ENCODE measurements at regions not wholly inside any gene's neighbourhood (a gene's known extent, or its start where the extent isn't known, plus 50 kb on each side); places are given as distances from the start of the nearest gene placed in this dataset.
"Not testable (repeated sequence)": the region's sequence is repeated elsewhere in the genome, so short reads cannot be mapped to it uniquely, and the experiment has no call there.

DNA sequence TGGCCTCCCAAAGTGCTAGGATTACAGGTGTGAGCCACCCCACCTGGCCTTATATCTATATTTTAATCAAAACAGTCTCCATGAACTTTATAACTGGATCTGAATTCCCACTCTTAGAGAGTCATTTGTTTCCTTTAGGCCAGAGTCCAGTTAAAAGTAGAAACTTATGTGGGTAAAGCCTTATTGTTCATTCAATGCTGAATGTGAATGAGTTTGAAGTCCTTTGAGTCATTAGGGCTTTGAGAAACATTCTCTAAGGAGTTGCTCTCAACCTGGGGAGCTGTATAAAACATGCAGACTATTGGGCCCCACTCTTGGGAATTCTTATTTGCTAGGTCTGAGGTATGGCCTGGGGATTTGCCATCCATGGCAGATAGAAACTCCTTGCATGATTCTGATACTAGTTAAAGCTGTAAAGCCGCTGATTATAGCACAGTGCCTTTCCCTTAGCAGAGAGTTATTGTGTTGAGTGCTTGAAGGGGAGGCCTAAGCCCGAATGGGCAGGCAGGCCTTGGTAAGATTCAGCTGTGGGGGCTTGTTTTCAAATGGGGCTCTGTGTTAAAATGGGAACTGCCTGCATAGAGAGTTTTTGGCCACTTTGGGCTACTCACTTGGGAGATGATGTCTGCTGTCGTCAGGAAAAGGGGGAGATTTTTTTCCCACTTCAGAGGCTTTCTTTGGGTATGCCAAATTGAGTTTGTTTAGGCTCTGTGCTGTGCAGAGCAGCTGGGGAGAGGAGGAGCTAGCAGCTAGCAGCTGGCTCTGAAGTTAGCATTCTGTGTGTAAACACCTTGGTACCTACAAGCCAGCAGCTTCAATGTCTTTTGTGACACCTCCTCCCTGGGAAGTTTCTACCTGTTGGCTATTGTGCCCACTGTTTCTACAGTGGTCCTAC, 117.5 kb downstream of the DACT1 start:
- DNase-seq = no peak

DNA sequence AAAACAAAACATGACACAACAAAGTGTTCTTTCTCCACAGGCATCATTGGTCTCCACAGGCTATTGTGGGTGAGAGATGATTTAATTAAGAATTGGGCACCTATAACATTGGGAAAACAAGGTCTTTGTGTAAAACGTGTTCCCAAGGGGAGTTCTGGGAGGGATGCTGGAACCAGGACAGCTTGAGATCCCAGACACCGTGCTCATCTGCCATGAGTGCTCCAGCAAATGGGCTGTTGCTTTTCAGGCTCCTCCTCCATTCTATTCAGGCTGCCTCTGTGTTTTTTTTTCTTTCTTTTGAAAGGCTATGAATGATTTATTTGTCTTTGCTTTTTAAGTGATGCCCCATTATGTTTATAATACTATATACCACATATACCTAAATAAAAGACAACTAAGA, 122.4 kb downstream of the DACT1 start:
- no peak for DNase-seq

DNA sequence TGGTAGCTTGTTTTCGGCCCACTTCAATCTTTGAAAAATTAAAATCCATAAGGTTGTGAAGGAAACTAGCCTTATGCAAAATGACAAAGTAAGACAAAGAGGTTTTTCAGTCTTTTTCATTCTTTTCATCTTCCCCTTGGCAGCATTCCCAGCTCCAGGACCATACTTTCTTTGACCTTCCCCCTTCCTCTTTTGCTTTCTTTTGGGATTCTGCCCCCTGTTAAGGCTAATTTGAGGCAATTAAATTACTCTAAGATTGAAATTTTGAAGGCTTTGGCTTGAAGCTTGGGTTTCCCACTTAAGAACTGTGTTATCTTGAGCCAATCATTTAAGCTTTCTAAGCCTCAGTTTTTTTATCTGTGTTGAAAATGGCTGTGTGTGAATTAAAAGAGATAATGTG, 124.9 kb downstream of the DACT1 start:
- DNase-seq = no peak

DNA sequence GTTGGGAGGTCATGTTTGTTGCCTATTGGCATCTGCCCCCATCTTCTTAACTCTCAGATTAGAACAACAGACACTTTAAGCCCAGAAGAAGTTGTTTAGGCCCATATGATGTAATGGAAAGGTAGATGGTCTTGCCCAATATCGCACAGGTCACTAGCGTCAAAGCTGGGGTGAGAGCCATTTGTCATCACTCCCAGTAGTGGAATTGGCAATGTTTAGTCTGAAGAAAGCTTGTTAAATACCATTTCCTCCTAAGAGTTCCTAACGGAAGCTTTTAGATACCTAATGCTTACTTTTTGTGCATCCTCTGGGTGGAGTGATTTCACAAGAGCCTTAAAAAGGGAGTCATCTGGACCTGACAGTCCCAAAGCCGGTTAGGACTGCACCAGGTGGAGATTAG, 125.4 kb downstream of the DACT1 start:
- DNase-seq = no peak

DNA sequence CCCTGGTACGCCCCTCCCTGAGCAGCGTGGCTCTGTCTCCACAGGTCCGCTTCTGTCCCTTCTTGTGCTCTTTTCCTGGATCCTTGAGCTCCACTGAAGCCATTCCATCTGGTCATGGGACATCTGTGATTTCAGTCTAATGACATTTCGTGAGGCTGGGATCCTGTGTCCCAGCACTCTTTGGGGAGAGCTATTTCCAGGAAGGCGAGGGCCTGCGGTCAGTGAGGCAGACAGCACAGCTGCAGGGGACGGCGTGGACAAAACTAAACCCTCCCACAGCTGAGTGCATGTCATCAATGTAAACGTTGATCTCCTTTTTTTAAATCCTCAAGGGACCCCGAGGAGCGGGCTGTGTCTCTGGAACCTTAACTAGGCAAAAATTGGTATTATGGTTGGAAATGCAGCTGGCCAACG, 127.7 kb downstream of the DACT1 start:
- no peak for DNase-seq

DNA sequence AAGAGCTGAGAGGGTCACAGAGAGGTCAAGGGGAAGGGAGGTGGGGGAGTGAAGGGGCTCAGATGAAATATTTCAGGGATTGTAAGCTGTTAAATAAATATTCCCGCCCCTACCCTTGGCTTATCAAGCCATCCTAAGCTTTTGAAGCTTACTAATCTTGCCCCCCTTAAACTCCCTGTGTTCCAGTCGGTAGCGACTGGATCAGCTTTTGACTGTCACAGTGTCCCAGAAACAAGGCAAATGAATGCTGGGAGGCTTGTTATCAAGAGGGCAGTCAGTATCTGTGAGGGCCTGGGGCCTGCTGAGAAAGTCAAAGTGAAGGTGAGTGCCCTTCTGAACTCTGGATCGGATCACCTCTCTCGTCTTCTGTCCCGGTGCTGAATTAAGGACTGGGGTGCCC, 128.1 kb downstream of the DACT1 start:
- DNase-seq = no peak

DNA sequence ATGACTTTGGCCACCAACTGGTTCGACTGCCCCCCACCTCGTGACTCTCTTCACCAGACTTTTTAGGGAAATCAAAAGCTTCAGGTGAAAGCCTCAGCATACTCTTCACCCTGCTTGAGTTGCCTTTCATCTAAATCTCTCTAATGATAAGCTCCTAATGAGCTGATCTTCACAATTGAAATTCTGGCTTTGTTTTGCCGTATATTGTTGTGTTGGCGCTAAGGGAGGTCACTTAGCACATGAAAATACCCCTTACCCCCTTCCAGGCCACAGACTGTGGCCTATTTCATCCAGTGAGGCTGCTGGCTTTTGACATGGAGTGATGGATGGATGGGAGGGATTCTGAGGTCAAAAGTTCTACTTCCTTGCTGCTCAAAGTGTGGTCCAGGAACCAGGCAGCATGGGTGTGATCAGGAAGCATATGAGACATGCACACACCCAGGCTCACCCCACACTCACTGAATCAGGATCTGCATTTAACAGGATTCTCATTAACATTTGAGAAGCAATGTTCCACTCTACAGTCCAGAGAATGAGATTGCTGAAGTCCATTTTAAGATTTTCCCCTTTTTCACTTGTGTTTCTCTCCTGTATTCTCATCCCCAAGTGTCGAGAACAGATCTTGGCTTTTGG, 131.4 kb downstream of the DACT1 start:
- no peak for DNase-seq

DNA sequence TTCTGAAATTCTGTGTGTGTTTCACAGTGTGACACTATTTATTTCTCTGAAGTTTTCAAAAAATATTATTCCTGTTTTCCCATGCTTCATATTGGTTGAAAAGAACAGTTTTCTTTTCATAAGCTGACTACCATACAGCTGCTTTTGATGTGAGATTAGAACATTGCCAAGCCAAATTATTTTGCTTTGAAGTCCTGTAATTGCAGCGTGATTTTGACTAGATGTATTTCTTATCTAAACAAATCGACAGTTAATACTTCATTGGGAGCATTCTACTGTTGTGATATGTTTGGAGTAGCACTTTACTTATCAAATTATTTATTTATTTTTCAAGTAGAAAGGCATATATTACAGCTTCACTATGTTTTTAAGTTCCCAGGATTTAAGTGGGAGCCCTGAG, 132.0 kb downstream of the DACT1 start:
- DNase-seq = no peak

DNA sequence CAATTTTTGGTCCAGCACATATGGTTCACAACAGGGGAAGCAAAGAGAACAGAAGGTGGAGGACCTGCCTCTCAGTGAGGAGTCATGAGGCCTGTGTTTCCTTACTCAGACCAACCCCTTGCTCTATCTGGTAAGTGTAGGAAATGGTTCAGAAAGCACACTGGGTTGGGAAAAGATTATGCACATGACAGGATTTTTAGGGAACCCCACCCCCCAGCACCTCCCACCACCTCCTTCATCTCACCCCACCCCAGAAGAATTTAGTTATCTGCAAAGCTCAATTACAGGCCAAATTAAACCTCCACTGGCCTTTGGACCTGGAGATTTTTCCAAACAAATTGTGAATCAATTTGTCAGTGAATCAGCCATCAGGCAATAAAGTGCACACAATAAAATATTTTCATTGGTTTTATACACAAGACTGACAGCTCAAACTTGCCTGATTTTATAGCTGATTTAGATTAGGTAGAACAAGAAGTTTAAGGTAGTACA, 132.8 kb downstream of the DACT1 start:
- DNase-seq = no peak

DNA sequence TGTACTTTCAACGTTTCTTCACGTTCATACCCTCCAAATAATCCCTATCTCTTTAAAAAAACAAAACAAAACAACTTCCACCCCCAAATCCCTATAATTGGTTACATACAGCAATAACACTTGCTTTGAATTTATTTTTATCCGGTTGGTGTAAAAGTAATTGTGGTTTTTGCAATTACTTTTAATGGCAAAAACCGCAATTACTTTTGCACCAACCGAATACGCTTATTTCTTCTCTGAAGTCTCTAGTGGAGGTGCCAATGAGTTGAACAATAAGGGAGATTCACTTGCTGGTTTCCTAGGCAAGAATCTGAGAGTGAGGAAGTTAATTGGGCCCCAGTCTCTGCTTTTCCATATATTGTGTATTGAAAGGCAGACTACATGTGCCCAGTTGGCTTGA, 133.3 kb downstream of the DACT1 start:
- no peak for DNase-seq

DNA sequence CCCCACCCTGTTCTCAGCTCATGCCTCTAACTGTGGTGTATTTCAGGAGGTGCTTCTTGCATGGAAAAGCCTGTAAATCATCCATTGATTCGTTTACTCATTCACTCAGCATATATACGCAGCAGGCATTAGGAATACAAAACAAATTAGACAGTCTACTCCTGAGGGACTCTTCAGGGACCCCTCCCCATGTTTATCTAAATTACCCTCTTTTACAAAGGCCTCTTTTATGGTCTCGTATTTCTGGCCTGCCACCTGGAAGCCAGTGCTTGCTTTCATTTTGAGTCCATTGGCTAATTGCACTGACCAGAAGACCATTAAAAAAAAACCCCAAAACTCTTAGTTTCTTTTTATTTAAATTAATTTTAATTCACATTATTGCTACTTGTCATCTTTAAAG, 134.4 kb downstream of the DACT1 start:
- DNase-seq = no peak

DNA sequence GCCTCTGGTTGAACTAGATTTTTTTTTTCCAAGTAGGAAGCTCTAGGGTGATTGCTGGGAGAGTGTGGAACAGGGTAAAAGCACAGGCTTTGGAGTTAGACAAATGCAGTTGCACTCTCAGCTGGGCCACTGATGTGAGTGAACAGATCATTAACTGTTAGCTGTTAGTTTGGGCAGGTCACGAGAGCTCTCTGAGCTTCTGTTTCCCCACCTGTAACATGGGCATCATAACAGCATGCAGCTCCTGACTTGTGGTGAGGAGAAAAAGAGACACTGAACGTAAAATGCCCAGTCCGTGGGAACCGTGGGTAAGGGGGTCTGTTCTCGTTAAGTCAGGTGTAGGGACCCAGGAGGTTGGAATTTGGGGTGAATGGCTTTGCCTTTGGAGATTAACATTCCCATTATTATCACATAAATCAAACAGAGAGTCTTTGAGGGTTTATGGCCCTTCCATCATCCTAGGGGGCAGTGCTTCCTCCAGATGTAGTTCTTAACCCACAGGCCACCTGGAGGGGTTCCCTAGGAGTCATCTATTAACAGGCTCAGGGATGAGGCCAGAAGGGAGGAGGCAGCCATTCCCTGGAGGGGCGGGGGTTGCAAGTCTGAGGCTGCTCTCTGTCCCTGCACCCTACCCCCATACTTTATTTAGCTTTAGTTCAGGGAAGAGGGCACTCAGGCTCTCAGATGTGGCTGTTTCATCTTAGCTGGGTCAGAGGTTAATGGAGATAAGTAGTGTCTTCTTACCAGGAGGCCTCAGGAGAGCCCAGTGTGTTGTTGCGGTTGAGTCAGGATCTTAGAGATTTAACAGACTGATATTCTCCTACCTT, 135.2 kb downstream of the DACT1 start:
- DNase-seq = no peak

DNA sequence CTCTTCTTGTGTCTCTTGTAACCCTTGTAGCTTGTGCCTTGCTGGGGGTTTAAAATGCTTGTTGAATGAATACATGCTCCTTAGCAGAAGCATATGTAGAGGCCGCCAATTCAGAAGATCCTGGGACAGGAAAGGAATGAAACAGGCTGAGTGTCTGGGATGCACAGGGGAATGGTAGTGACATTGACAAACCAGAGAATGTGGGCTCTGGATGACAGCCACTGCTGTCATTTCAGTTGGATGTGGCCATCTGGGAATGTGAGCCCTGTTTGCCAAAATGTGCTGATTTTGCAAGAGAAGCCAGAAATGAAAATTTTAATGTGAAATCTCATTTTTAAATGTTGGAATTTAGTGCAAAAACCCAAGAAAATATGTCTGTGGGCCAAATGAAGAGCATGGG, 136.8 kb downstream of the DACT1 start:
- no peak for DNase-seq

DNA sequence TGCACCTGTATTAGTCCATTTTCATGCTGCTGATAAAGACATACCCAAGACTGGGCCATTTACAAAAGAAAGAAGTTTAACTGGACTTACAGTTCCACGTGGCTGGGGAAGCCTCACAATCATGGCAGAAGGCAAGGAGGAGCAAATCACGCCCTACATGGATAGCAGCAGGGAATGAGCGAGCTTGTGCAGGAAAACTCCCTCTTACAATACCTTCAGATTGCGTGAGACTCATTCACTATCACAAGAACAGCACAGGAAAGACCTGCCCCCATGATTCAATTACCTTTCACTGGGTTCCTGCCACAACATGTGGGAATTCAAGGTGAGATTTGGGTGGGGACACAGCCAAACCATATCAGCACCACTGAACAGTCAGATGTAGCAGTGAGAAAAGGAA, 137.4 kb downstream of the DACT1 start:
- not testable (repeated sequence) for DNase-seq

DNA sequence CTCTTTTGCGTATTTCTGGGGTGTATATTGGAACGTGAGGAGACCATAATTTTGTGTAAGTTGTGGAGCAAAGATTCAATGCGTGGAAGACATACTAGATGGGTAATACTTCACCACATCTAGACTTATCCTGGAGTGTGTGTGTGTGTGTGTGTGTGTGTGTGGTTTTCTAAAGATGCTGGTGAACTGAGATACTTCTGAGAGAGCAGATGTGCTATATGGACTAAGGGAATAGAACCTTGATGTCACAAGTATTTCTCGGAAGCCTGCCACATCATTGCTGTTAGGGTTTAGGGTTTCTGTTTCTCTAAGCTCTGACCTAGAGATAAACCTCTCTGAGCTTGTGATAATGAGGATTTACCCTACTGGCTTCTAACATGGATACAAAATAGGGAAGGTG, 138.8 kb downstream of the DACT1 start:
- no peak for DNase-seq

DNA sequence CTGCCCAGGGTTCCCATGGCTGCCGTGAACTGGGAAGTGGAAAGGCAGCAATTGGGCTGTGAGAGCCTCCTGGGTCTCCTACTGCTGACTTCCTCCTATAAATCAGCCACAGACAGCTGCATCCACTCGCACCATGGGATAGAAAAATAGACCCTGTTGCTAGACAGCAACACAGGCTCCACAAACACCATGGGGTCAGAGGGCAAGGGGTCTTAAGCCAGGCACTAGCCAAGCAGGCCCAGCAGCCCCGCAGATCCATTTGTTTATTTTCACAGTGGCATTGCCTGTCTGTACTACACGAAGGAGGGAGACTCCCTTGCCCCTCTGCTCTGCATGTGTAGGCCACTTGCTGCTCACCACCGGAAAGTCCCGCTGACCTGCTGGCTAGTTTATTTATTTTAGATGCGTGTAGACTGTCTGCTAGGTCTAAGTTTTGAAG, 139.8 kb downstream of the DACT1 start:
- DNase-seq = no peak

DNA sequence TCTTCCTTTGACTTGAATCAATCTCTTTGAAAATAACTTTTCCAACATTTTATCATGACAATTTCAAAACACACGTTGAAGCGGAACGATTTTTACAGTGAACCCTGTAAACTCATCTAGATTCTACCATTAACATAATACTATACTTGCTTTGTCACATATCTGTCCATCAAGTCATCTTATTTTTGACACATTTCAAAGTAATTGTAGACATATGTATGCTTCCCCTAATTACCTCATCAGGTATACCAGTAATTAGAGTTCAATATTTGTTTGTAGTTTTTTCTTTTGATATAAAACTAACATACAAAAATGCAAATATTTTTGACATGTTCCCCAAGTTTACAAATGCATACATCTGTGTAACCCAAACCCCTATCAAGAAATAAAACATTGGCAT, 140.4 kb downstream of the DACT1 start:
- no peak for DNase-seq

DNA sequence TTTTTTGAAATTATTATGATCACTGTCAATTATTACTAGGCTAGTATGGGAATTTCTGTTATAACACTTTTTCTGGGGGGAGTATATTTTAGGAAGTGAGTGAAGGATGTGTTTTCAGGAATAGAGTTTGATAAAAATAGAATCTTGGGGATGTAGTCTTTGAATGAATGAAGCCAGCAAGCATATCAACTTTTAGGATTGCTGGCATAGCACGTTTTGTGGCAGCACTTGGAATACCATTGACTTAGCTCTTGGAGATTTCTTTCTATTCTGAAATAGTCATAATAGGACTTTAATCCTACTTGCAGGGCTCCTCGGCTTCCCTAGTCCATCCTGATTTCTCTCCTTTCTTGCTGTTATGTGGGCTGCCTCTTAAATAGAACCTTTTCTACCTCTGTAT, 141.6 kb downstream of the DACT1 start:
- DNase-seq = no peak

DNA sequence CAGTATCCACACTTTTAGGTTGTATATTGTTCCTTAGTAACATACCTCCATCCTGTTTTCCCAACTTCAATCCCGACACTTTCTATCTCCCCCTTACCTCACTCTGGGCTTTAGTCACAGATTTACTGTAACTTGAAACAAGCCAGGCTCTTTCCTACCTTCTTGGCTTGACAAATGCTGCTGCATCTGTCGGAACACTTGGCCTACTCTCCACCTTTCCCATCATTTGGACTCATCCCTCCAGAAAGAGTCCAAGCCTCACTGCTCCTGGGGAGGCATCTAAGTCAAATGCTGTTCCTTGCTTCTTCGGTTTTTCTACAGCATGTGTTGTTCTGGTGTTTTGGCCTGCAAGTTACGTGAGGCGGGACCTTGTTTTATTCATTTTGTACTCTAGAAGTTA, 142.4 kb downstream of the DACT1 start:
- no peak for DNase-seq

DNA sequence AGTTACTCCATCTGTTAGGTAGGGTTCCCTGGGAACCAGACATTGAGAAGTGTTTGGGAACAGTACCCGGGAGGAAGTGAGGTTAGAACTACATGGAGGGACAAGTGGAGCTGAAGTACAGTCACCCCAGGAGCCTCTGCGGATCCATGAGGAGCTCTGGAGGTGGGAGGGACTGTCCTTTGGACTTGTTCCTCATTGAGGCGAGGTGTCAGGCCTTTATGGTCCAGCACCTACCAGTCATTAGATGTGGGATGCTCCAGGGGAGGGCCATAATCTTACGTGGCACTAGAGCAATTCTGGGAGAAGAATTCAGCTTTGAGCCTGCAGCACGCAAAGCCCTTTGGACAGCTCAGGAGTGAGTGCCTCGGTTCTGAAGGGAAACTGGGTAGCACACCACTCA, 142.8 kb downstream of the DACT1 start:
- no peak for DNase-seq

DNA sequence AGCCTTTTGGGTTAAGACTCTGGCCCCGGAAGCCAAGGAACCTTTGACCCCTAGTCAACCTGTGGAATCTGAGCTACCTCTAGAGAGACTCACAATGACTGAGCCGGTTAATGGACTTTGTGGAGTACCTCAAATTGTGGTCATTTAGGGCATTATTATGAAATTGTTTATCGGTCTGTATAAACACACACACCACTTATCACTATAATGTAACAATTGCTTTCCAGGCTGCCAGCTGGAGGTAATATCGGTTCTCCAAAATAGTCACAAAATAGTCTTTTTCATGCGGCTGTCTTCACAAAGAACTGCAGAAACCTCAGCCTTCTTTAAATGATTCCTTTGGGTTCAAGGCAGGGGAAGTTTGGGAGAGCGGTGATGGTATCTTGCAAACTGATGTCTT, 144.2 kb downstream of the DACT1 start:
- no peak for DNase-seq

DNA sequence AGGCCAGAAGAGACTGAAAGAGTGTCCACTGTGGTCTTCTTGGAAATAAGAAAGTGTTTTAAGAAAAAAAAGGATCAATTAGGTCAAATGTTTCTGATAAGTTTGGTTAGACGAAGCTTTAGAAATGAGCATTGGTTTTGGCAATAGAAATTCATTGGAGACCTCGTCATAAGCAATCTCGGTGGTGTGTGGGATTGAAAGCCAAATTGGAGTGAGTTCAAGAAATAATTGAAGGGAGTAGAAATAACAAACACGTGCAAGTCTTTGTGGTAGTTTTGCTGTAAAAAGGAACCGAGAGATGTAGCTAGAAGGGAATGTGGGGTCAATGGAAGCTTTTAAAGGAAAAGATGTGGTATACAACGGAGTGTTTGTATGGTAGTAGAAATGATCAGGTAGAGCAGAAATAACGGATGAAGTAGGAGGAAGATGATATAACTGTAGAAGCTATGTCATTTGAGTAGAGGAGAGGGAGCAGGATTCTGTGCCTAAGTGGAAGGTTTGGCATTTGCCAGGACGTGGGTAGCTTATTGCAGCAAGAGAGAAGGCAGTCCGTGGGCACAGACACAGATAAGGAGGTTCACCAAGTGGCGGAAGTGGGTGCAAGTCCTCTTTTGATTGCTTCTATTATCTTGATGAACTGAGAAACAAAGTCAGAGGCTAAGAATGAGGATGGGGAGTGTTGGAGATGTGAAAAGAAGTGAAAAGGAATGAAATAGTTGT, 146.2 kb downstream of the DACT1 start:
- no peak for DNase-seq

DNA sequence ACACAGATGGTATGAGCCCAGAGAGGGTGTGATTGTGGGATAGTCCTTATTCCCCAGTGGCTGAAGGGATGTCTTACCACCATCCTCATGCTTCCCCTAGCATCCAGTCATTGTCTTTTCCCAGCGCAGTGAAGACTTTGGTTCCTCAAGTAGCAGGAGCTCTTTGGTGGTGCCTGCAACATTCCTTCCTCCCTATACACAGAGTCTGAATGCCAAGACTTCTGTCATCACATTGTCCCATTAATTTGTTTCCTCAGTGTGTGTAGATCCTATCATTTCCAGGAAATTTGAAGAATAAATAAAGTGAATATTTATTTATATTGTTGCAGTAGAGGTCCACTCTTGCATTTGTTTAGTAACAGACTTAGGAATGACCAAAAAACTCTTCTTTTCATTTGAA, 147.2 kb downstream of the DACT1 start:
- no peak for DNase-seq

Data from activated CD4-positive, alpha-beta T cell treated with anti-CD3 and anti-CD28 coated beads for 48 hours (primary cell).